SK-N-SH (cell line): ENCODE measurements at regions not wholly inside any gene's neighbourhood (a gene's known extent, or its start where the extent isn't known, plus 50 kb on each side); places are given as distances from the start of the nearest gene placed in this dataset.

Experiments used
- CTCF ChIA-PET: fragments of 300-600, 350-600 bp; formaldehyde crosslinking; extraction: SDS; loops from one replicate; lab custom pipeline; 2021; lab: Yijun Ruan, JAX
- POLR2A ChIA-PET: fragments of 350-600 bp; sonication (Branson Sonifier 250); formaldehyde crosslinking; extraction: SDS; loops from one replicate; lab custom pipeline; 2020; ENCODE audit warnings: antibody characterized with exemption, inconsistent platforms; lab: Yijun Ruan, JAX
- DNase-seq: peaks from one replicate; pipeline ENCODE4 v3.0.0; 2012
- H2AFZ ChIP-seq: fragments of 200-600 bp; sonication (generic); 2 replicates; pipeline ENCODE4 v1.8.1; 2016; ENCODE audit warnings: antibody characterized with exemption, mild to moderate bottlenecking, low read depth
- H3F3A ChIP-seq: fragments of 200-600 bp; sonication (generic); replicated peaks from 2 replicates; pipeline ENCODE3; 2016; ENCODE audit warnings: antibody characterized with exemption, mild to moderate bottlenecking; ENCODE audit not compliant: insufficient read depth
- H3K27ac ChIP-seq, 2 experiments: fragments of 200-500 bp in 1 of 2; fragments of 200-600 bp in 1 of 2; sonication (Bioruptor generic) in 1 of 2; sonication (generic), shearing (Covaris generic) in 1 of 2; 2 replicates each; pipeline versions ENCODE4 v1.5.1 to v1.6.1; 2014 to 2016; ENCODE audit warnings: low read depth in 2 of 2, inconsistent platforms in 1 of 2, low read length in 1 of 2, mild to moderate bottlenecking in 1 of 2, mixed read lengths in 1 of 2
- H3K27me3 ChIP-seq: fragments of 200-600 bp; sonication (generic), shearing (Covaris generic); 2 replicates; pipeline ENCODE4 v1.6.1; 2016; ENCODE audit warnings: mixed run types; ENCODE audit not compliant: insufficient read depth
- H3K36me3 ChIP-seq, 2 experiments: fragments of 200-500 bp in 1 of 2; fragments of 200-600 bp in 1 of 2; sonication (Bioruptor generic) in 1 of 2; sonication (generic) in 1 of 2; replicated peaks in 1 of 2; 2 replicates each; pipeline versions ENCODE3 to v1.5.1; 2014 to 2016; ENCODE audit warnings: low read length in 1 of 2, mild to moderate bottlenecking in 1 of 2; ENCODE audit not compliant: insufficient read depth in 2 of 2, control insufficient read depth in 1 of 2
- H3K4me1 ChIP-seq, 2 experiments: fragments of 200-500 bp in 1 of 2; fragments of 200-600 bp in 1 of 2; sonication (Bioruptor generic) in 1 of 2; sonication (generic), shearing (Covaris generic) in 1 of 2; 2 replicates each; pipeline versions ENCODE4 v1.5.1 to v1.6.1; 2014 to 2016; ENCODE audit warnings: low read depth in 1 of 2, low read length in 1 of 2, mixed run types in 1 of 2; ENCODE audit not compliant: insufficient read depth in 2 of 2, control insufficient read depth in 1 of 2
- H3K4me2 ChIP-seq: fragments of 200-600 bp; sonication (generic), shearing (Covaris generic); 2 replicates; pipeline ENCODE4 v1.6.1; 2017; ENCODE audit warnings: mixed run types
- H3K4me3 ChIP-seq, 2 experiments: fragments of 200-500 bp in 1 of 2; fragments of 200-600 bp in 1 of 2; sonication (Bioruptor generic) in 1 of 2; sonication (generic), shearing (Covaris generic) in 1 of 2; 2 replicates each; pipeline versions ENCODE4 v1.5.1 to v1.8.1; 2014 to 2016; ENCODE audit warnings: low read depth in 2 of 2, inconsistent platforms in 1 of 2, low read length in 1 of 2, mild to moderate bottlenecking in 1 of 2, mixed read lengths in 1 of 2, moderate library complexity in 1 of 2
- H3K79me2 ChIP-seq: fragments of 200-600 bp; sonication (generic); 2 replicates; pipeline ENCODE4 v1.8.1; 2017; ENCODE audit warnings: mild to moderate bottlenecking; ENCODE audit not compliant: insufficient read depth
- H3K9ac ChIP-seq: fragments of 200-600 bp; sonication (generic); 2 replicates; pipeline ENCODE4 v1.6.1; 2017; ENCODE audit warnings: mixed run types
- H3K9me2 ChIP-seq: fragments of 200-600 bp; sonication (generic); 2 replicates; pipeline ENCODE4 v1.6.1; 2017; ENCODE audit warnings: mixed run types
- H3K9me3 ChIP-seq: fragments of 200-600 bp; sonication (generic); 2 replicates; pipeline ENCODE4 v1.6.1; 2017; ENCODE audit warnings: mixed run types, mild to moderate bottlenecking, moderate library complexity
- H4K20me1 ChIP-seq: fragments of 200-600 bp; sonication (generic); 2 replicates; pipeline ENCODE4 v1.6.1; 2017; ENCODE audit warnings: mild to moderate bottlenecking, mixed run types; ENCODE audit not compliant: insufficient read depth
- CHD2 ChIP-seq: fragments of 150-350 bp; IDR thresholded peaks from 2 replicates; pipeline ENCODE4 v1.6.1; 2018; ENCODE audit warnings: low read length; ENCODE audit not compliant: partially characterized antibody
- EP300 ChIP-seq, 2 experiments: IDR thresholded peaks; 2 replicates each; pipeline versions ENCODE4 v1.4.0 to v1.6.1; 2012; ENCODE audit warnings: borderline replicate concordance in 1 of 2, low read depth in 1 of 2, low read length in 1 of 2
- EZH2phosphoT487 ChIP-seq: fragments of 200-600 bp; sonication (generic); IDR thresholded peaks from 2 replicates; pipeline ENCODE4 v1.6.1; 2017; ENCODE audit warnings: low read depth, mixed run types, mild to moderate bottlenecking, antibody characterized with exemption, moderate library complexity, borderline replicate concordance
- FOSL2 ChIP-seq: IDR thresholded peaks from 2 replicates; pipeline ENCODE4 v1.4.0; 2012; ENCODE audit warnings: low read depth, mild to moderate bottlenecking, moderate library complexity, borderline replicate concordance
- JUND ChIP-seq: IDR thresholded peaks from 2 replicates; pipeline ENCODE4 v1.4.0; 2012
- MXI1 ChIP-seq: IDR thresholded peaks from 2 replicates; pipeline ENCODE4 v1.6.1; 2012; ENCODE audit warnings: mild to moderate bottlenecking, low read depth, low read length, improper control_type of control experiment
- NFIC ChIP-seq: IDR thresholded peaks from 2 replicates; pipeline ENCODE4 v1.4.0; 2012; ENCODE audit warnings: borderline replicate concordance
- POLR2AphosphoS5 ChIP-seq: IDR thresholded peaks from 2 replicates; pipeline ENCODE4 v1.6.1; 2012; ENCODE audit warnings: low read depth, low read length
- RAD21 ChIP-seq: IDR thresholded peaks from 2 replicates; pipeline ENCODE4 v1.6.1; 2012; ENCODE audit warnings: mild to moderate bottlenecking, low read length
- RFX5 ChIP-seq: IDR thresholded peaks from 2 replicates; pipeline ENCODE4 v1.6.1; 2012; ENCODE audit warnings: mild to moderate bottlenecking, improper control_type of control experiment, low read length
- RXRA ChIP-seq: IDR thresholded peaks from 2 replicates; pipeline ENCODE4 v1.4.0; 2012; ENCODE audit warnings: low read depth, mild to moderate bottlenecking, borderline replicate concordance
- SIN3A ChIP-seq: IDR thresholded peaks from 2 replicates; pipeline ENCODE4 v1.6.1; 2012; ENCODE audit warnings: low read depth, mild to moderate bottlenecking, low read length, moderate library complexity, borderline replicate concordance
- SMC3 ChIP-seq: IDR thresholded peaks from 2 replicates; pipeline ENCODE4 v1.6.1; 2012; ENCODE audit warnings: low read depth, low read length, improper control_type of control experiment
- TCF12 ChIP-seq: IDR thresholded peaks from 2 replicates; pipeline ENCODE4 v1.4.0; 2012
- YY1 ChIP-seq: IDR thresholded peaks from 2 replicates; pipeline ENCODE4 v1.4.0; 2012; ENCODE audit warnings: low read depth, mild to moderate bottlenecking
- WGBS: methylation state at CpG from one replicate; pipeline ENCODE4 v1.1.6; 2017; ENCODE audit warnings: low lambda C conversion rate; 5-methylcytosine and 5-hydroxymethylcytosine counted together
- TF ChIP-seq, protein P1 (sequence below): IDR thresholded peaks from 2 replicates; pipeline ENCODE4 v1.4.0; 2012; ENCODE audit warnings: low read depth, borderline replicate concordance
- TF ChIP-seq, protein P2 (sequence below): IDR thresholded peaks from 2 replicates; pipeline ENCODE4; 2012
- TF ChIP-seq, protein P3 (sequence below): fragments of 200-600 bp; sonication (generic); IDR thresholded peaks from 2 replicates; pipeline ENCODE4 v1.6.1; 2017; ENCODE audit warnings: antibody characterized with exemption, mild to moderate bottlenecking, moderate library complexity
- TF ChIP-seq, protein P4 (sequence below): fragments of 150-350 bp; IDR thresholded peaks from 2 replicates; pipeline ENCODE4 v1.6.1; 2017; ENCODE audit warnings: antibody characterized with exemption, low read length, low read depth, borderline replicate concordance

GRCh38 chr18:70666936-70667335 lies 378.1 kb downstream of the SOCS6 start:
- Histone ChIP-seq H2AFZ (no peak overlapping the region), H3K36me3 (no peaks in the 10 kb centered on the region), H3K9me3 (no peaks in the 10 kb centered on the region), H3K4me2 (no peak overlapping the region), H3K27ac (no peak overlapping the region), H3K9me2 (no peaks in the 10 kb centered on the region), H4K20me1 (no peaks in the 10 kb centered on the region), H3F3A (no peaks in the 10 kb centered on the region), H3K9ac (no peak overlapping the region), H3K4me1 (peaks cover 0 to 6% of the 10 kb centered on the region in 2 experiments; a peak in 1 of 4 replicates), H3K27me3 (no peaks in the 10 kb centered on the region), H3K79me2 (no peaks in the 10 kb centered on the region), H3K4me3 (no peak overlapping the region)
- CTCF ChIA-PET = no interaction called here
- POLR2A ChIA-PET = no interaction called here
- TF ChIP-seq POLR2AphosphoS5 (no peak), NFIC (no peak), JUND (no peak), EZH2phosphoT487 (no peak), YY1 (no peak), MXI1 (no peak), EP300 (IDR thresholded peaks at IDR 0.05; ENCODE audit: borderline replicate concordance in 1 of 2, low read depth in 1 of 2, low read length in 1 of 2) (no peak), RAD21 (no peak)
- TF ChIP-seq, protein P1, sequence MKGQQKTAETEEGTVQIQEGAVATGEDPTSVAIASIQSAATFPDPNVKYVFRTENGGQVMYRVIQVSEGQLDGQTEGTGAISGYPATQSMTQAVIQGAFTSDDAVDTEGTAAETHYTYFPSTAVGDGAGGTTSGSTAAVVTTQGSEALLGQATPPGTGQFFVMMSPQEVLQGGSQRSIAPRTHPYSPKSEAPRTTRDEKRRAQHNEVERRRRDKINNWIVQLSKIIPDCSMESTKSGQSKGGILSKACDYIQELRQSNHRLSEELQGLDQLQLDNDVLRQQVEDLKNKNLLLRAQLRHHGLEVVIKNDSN = no peak
- DNase-seq = no peak

DNA sequence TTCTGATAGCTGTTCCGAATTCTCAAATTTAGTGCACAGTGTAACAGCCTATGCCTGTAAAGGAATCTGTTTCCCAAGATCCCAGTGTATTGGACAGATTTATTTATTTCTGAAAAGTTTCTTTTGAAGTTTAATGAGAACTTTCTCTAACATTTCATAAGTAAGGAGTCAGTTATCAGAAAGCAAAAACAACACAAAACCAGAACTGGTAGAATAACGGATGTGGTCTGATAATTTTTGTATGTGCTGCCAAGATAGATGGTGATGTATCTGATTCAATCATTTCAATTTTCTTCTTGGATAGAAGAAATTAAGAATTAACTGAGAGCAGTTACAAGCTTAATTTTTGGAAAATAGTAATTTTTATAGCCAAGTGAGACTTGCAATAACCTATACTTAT lies 374.3 kb downstream of the SOCS6 start:
- no peak for TF ChIP-seq CHD2
- TF ChIP-seq FOSL2 = no peak
- no peak for TF ChIP-seq JUND
- no peak for TF ChIP-seq SIN3A
- TF ChIP-seq TCF12 = no peak
- TF ChIP-seq RFX5 = no peak
- WGBS = 51% methylated on average over 2 of the region's 2 CpGs
- H3K9ac ChIP-seq = no peak overlapping the region

GRCh38 chr18:70662588-70662987 lies 373.7 kb downstream of the SOCS6 start:
- H4K20me1 ChIP-seq = no peaks in the 10 kb centered on the region
- no peak overlapping the region for H3K27ac ChIP-seq
- no peaks in the 10 kb centered on the region for H3K9me3 ChIP-seq
- no peaks in the 10 kb centered on the region for H3K79me2 ChIP-seq
- H3F3A ChIP-seq = no peaks in the 10 kb centered on the region
- H3K4me3 ChIP-seq = no peak overlapping the region
- H3K36me3 ChIP-seq = no peaks in the 10 kb centered on the region
- WGBS = 37% methylated on average over 4 of the region's 4 CpGs
- H3K9me2 ChIP-seq = no peaks in the 10 kb centered on the region
- POLR2A ChIA-PET = no interaction called here
- H3K9ac ChIP-seq = no peak overlapping the region
- H3K4me1 ChIP-seq = peaks cover 0 to 8% of the 10 kb centered on the region in 2 experiments; a peak in 1 of 4 replicates
- no peak for DNase-seq
- CTCF ChIA-PET = no interaction called here
- no peak overlapping the region for H2AFZ ChIP-seq
- no peak overlapping the region for H3K4me2 ChIP-seq
- no peaks in the 10 kb centered on the region for H3K27me3 ChIP-seq
- TF ChIP-seq SMC3 (no peak), EP300 (IDR thresholded peaks at IDR 0.05; ENCODE audit: borderline replicate concordance in 1 of 2, low read depth in 1 of 2, low read length in 1 of 2) (no peak), RXRA (no peak), SIN3A (no peak), EZH2phosphoT487 (no peak), RAD21 (no peak), RFX5 (no peak), FOSL2 (no peak)
- TF ChIP-seq, protein P2, sequence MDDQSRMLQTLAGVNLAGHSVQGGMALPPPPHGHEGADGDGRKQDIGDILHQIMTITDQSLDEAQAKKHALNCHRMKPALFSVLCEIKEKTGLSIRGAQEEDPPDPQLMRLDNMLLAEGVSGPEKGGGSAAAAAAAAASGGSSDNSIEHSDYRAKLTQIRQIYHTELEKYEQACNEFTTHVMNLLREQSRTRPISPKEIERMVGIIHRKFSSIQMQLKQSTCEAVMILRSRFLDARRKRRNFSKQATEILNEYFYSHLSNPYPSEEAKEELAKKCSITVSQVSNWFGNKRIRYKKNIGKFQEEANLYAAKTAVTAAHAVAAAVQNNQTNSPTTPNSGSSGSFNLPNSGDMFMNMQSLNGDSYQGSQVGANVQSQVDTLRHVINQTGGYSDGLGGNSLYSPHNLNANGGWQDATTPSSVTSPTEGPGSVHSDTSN = no peak
- TF ChIP-seq, protein P3, sequence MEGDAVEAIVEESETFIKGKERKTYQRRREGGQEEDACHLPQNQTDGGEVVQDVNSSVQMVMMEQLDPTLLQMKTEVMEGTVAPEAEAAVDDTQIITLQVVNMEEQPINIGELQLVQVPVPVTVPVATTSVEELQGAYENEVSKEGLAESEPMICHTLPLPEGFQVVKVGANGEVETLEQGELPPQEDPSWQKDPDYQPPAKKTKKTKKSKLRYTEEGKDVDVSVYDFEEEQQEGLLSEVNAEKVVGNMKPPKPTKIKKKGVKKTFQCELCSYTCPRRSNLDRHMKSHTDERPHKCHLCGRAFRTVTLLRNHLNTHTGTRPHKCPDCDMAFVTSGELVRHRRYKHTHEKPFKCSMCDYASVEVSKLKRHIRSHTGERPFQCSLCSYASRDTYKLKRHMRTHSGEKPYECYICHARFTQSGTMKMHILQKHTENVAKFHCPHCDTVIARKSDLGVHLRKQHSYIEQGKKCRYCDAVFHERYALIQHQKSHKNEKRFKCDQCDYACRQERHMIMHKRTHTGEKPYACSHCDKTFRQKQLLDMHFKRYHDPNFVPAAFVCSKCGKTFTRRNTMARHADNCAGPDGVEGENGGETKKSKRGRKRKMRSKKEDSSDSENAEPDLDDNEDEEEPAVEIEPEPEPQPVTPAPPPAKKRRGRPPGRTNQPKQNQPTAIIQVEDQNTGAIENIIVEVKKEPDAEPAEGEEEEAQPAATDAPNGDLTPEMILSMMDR = no peak
- TF ChIP-seq, protein P4, sequence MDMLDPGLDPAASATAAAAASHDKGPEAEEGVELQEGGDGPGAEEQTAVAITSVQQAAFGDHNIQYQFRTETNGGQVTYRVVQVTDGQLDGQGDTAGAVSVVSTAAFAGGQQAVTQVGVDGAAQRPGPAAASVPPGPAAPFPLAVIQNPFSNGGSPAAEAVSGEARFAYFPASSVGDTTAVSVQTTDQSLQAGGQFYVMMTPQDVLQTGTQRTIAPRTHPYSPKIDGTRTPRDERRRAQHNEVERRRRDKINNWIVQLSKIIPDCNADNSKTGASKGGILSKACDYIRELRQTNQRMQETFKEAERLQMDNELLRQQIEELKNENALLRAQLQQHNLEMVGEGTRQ = no peak

More for the DNA sequence above, 374.3 kb downstream of the SOCS6 start:
- no peak overlapping the region for H3K27ac ChIP-seq
- H3K4me2 ChIP-seq = no peak overlapping the region
- ChIA-PET POLR2A (no interaction called here), CTCF (no interaction called here)
- H2AFZ ChIP-seq = no peak overlapping the region
- H3K79me2 ChIP-seq = no peaks in the 10 kb centered on the region
- H3K9me2 ChIP-seq = no peaks in the 10 kb centered on the region
- DNase-seq = no peak
- H4K20me1 ChIP-seq = no peaks in the 10 kb centered on the region
- no peaks in the 10 kb centered on the region for H3F3A ChIP-seq
- no peak overlapping the region for H3K4me3 ChIP-seq
- peaks cover 0 to 8% of the 10 kb centered on the region in 2 experiments; a peak in 1 of 4 replicates for H3K4me1 ChIP-seq
- no peaks in the 10 kb centered on the region for H3K9me3 ChIP-seq
- H3K36me3 ChIP-seq = no peaks in the 10 kb centered on the region
- no peaks in the 10 kb centered on the region for H3K27me3 ChIP-seq
